GM13976 (cell line): ENCODE measurements at regions not wholly inside any gene's neighbourhood (a gene's known extent, or its start where the extent isn't known, plus 50 kb on each side); places are given as distances from the start of the nearest gene placed in this dataset.

Experiments
- DNase-seq: peaks from one replicate; pipeline ENCODE4 v3.0.0; 2012; ENCODE audit warnings: low spot score
- CTCF ChIP-seq: IDR thresholded peaks from 2 replicates; pipeline ENCODE4 v1.5.1; 2012; ENCODE audit warnings: borderline replicate concordance, mild to moderate bottlenecking; ENCODE audit not compliant: insufficient read depth; ENCODE audit errors: extremely low read depth, missing control alignments, control extremely low read depth
- in situ Hi-C: fragments of 300-500 bp; cut with MboI; formaldehyde crosslinking; loops from one replicate; pipeline ENCODE4 v1.12.0; 2022; ENCODE audit warnings: low sequenced_read_pairs, mixed read lengths, inconsistent platforms; ENCODE audit not compliant: unreplicated experiment

GRCh38 chr11:81585390-81585933, 1148.2 kb downstream of the FAM181B start:
- no peak for DNase-seq
- in situ Hi-C loops, result no loop called here
- no peak for TF ChIP-seq CTCF

- in situ Hi-C loops, result no loop called here
Measured at GRCh38 chr11:81579339-81579738, 1154.3 kb downstream of the FAM181B start.

GRCh38 chr11:81578571-81578970, 1155.1 kb downstream of the FAM181B start:
- no peak for TF ChIP-seq CTCF
- in situ Hi-C loops, result no loop called here
- DNase-seq, result no peak

More at GRCh38 chr11:81579339-81579738, 1154.3 kb downstream of the FAM181B start:
- TF ChIP-seq CTCF, result no peak
- DNase-seq, result no peak

GRCh38 chr11:81574301-81574700, 1159.4 kb downstream of the FAM181B start:
- in situ Hi-C loops, result no loop called here
- no peak for TF ChIP-seq CTCF
- DNase-seq, result no peak

GRCh38 chr11:81573367-81573766, 1160.3 kb downstream of the FAM181B start:
- in situ Hi-C loops, result no loop called here
- no peak for DNase-seq
- TF ChIP-seq CTCF, result no peak

GRCh38 chr11:81570669-81571068, 1163.0 kb downstream of the FAM181B start:
- no peak for DNase-seq
- no peak for TF ChIP-seq CTCF
- in situ Hi-C loops, result no loop called here
